HEK293 (cell line): ENCODE measurements at regions not wholly inside any gene's neighbourhood (a gene's known extent, or its start where the extent isn't known, plus 50 kb on each side); places are given as distances from the start of the nearest gene placed in this dataset.

Experiments
- CTCF ChIA-PET: fragments of 350-600 bp; formaldehyde crosslinking; extraction: SDS; loops from one replicate; lab custom pipeline; 2021; ENCODE audit warnings: antibody characterized with exemption; lab: Yijun Ruan, JAX
- POLR2A ChIA-PET: fragments of 300-600 bp; formaldehyde crosslinking; extraction: SDS; loops from one replicate; lab custom pipeline; 2020; ENCODE audit warnings: antibody characterized with exemption, inconsistent platforms; lab: Yijun Ruan, JAX
- H3K27ac ChIP-seq: fragments of 200-500 bp; sonication (Bioruptor generic); 2 replicates; pipeline ENCODE4 v1.5.1; 2014; ENCODE audit warnings: low read depth, low read length, control low read depth, inconsistent platforms; ENCODE audit errors: extremely low read depth
- H3K36me3 ChIP-seq, 2 experiments: fragments of 200-500 bp in 1 of 2; sonication (Bioruptor generic) in 1 of 2; 1 replicate in 1 of 2; 2 replicates in 1 of 2; pipeline ENCODE4 v1.5.1; 2014 to 2017; ENCODE audit warnings: inconsistent platforms in 2 of 2, low read length in 2 of 2; ENCODE audit not compliant: control insufficient read depth in 2 of 2, insufficient read depth in 1 of 2
- H3K4me1 ChIP-seq: fragments of 200-500 bp; sonication (Bioruptor generic); 2 replicates; pipeline ENCODE4 v1.5.1; 2014; ENCODE audit warnings: mild to moderate bottlenecking, low read length, inconsistent platforms; ENCODE audit not compliant: control insufficient read depth, insufficient read depth
- H3K4me3 ChIP-seq: 2 replicates; pipeline ENCODE4 v1.5.1; 2011; ENCODE audit warnings: low read depth, mild to moderate bottlenecking, control low read depth, low read length, moderate library complexity
- H3K9me3 ChIP-seq: fragments of 200-500 bp; sonication (Bioruptor generic); 2 replicates; pipeline ENCODE4 v1.5.1; 2014; ENCODE audit warnings: low read depth, low read length, inconsistent platforms; ENCODE audit not compliant: control insufficient read depth, insufficient read depth
- EGR2 ChIP-seq: fragments of 450-650 bp; formaldehyde crosslinking; IDR thresholded peaks from 2 replicates; pipeline ENCODE4 v1.5.1; 2016; ENCODE audit warnings: low read depth, missing biosample characterization, missing genetic modification characterization
- KLF9 ChIP-seq: fragments of 450-650 bp; formaldehyde crosslinking; IDR thresholded peaks from 2 replicates; pipeline ENCODE4 v1.5.1; 2016; ENCODE audit warnings: missing biosample characterization, missing genetic modification characterization, low read depth
- MZF1 ChIP-seq: fragments of 450-650 bp; formaldehyde crosslinking; IDR thresholded peaks from 2 replicates; pipeline ENCODE4 v1.5.1; 2017; ENCODE audit warnings: missing biosample characterization, missing genetic modification characterization, borderline replicate concordance
- OSR2 ChIP-seq: fragments of 450-650 bp; formaldehyde crosslinking; IDR thresholded peaks from 2 replicates; pipeline ENCODE4 v1.5.1; 2016; ENCODE audit warnings: missing biosample characterization, missing genetic modification characterization
- SETDB1 ChIP-seq: IDR thresholded peaks from one replicate; pipeline ENCODE4 v1.6.1; 2017; ENCODE audit warnings: mild to moderate bottlenecking, low read length, moderate library complexity, mixed read lengths; ENCODE audit not compliant: insufficient read length
- SP2 ChIP-seq: fragments of 450-650 bp; formaldehyde crosslinking; IDR thresholded peaks from 2 replicates; pipeline ENCODE4 v1.5.1; 2016; ENCODE audit warnings: missing biosample characterization, missing genetic modification characterization
- TSHZ1 ChIP-seq: fragments of 450-650 bp; formaldehyde crosslinking; IDR thresholded peaks from 2 replicates; pipeline ENCODE4 v1.5.1; 2016; ENCODE audit warnings: missing biosample characterization, missing genetic modification characterization, borderline replicate concordance
- WT1 ChIP-seq: fragments of 450-650 bp; formaldehyde crosslinking; IDR thresholded peaks from 2 replicates; pipeline ENCODE4 v1.5.1; 2016; ENCODE audit warnings: missing biosample characterization, missing genetic modification characterization
- ZBTB11 ChIP-seq: fragments of 450-650 bp; formaldehyde crosslinking; conservative IDR thresholded peaks from 2 replicates; pipeline ENCODE4 v1.5.1; 2016; ENCODE audit warnings: low read depth, missing biosample characterization, missing genetic modification characterization
- ZBTB20 ChIP-seq: fragments of 450-650 bp; formaldehyde crosslinking; IDR thresholded peaks from 2 replicates; pipeline ENCODE4 v1.5.1; 2016; ENCODE audit warnings: missing biosample characterization, missing genetic modification characterization
- ZBTB26 ChIP-seq: fragments of 450-650 bp; formaldehyde crosslinking; optimal IDR thresholded peaks from 2 replicates; pipeline ENCODE3; 2016; ENCODE audit warnings: missing biosample characterization, mild to moderate bottlenecking, missing genetic modification characterization
- ZBTB48 ChIP-seq: fragments of 450-650 bp; formaldehyde crosslinking; IDR thresholded peaks from 2 replicates; pipeline ENCODE4 v1.5.1; 2016; ENCODE audit warnings: missing biosample characterization, missing genetic modification characterization
- ZBTB49 ChIP-seq: fragments of 450-650 bp; formaldehyde crosslinking; IDR thresholded peaks from 2 replicates; pipeline ENCODE4 v1.5.1; 2016; ENCODE audit warnings: missing biosample characterization, missing genetic modification characterization, low read depth
- ZNF146 ChIP-seq: fragments of 450-650 bp; formaldehyde crosslinking; IDR thresholded peaks from 2 replicates; pipeline ENCODE4 v1.5.1; 2016; ENCODE audit warnings: missing biosample characterization, missing genetic modification characterization
- ZNF214 ChIP-seq: fragments of 450-650 bp; formaldehyde crosslinking; IDR thresholded peaks from 2 replicates; pipeline ENCODE4 v1.5.1; 2017; ENCODE audit warnings: missing biosample characterization, mild to moderate bottlenecking, missing genetic modification characterization, borderline replicate concordance
- ZNF292 ChIP-seq: fragments of 450-650 bp; formaldehyde crosslinking; IDR thresholded peaks from 2 replicates; pipeline ENCODE4 v1.5.1; 2016; ENCODE audit warnings: low read depth, missing biosample characterization, missing genetic modification characterization, borderline replicate concordance
- ZNF302 ChIP-seq: fragments of 450-650 bp; formaldehyde crosslinking; IDR thresholded peaks from 2 replicates; pipeline ENCODE4 v1.5.1; 2016; ENCODE audit warnings: missing biosample characterization, missing genetic modification characterization, low read depth
- ZNF354C ChIP-seq: fragments of 450-650 bp; formaldehyde crosslinking; IDR thresholded peaks from 2 replicates; pipeline ENCODE4 v1.5.1; 2016; ENCODE audit warnings: missing biosample characterization, missing genetic modification characterization, low read depth, borderline replicate concordance
- ZNF416 ChIP-seq: fragments of 450-650 bp; formaldehyde crosslinking; IDR thresholded peaks from 2 replicates; pipeline ENCODE4 v1.5.1; 2016; ENCODE audit warnings: missing biosample characterization, missing genetic modification characterization
- ZNF521 ChIP-seq: fragments of 450-650 bp; formaldehyde crosslinking; IDR thresholded peaks from 2 replicates; pipeline ENCODE4 v1.5.1; 2017; ENCODE audit warnings: missing biosample characterization, mild to moderate bottlenecking, missing genetic modification characterization
- ZNF544 ChIP-seq: fragments of 450-650 bp; formaldehyde crosslinking; IDR thresholded peaks from 2 replicates; pipeline ENCODE4 v1.5.0; 2017; ENCODE audit warnings: missing biosample characterization, missing genetic modification characterization
- ZNF654 ChIP-seq: fragments of 450-650 bp; formaldehyde crosslinking; IDR thresholded peaks from 2 replicates; pipeline ENCODE4 v1.5.1; 2016; ENCODE audit warnings: low read depth, missing biosample characterization, missing genetic modification characterization
- ZNF776 ChIP-seq: fragments of 450-650 bp; formaldehyde crosslinking; IDR thresholded peaks from 2 replicates; pipeline ENCODE4 v1.5.0; 2017; ENCODE audit warnings: missing biosample characterization, missing genetic modification characterization, borderline replicate concordance
- ZNF792 ChIP-seq: fragments of 450-650 bp; formaldehyde crosslinking; IDR thresholded peaks from 2 replicates; pipeline ENCODE4 v1.5.1; 2016; ENCODE audit warnings: missing biosample characterization, missing genetic modification characterization
- ZNF843 ChIP-seq: fragments of 450-650 bp; formaldehyde crosslinking; IDR thresholded peaks from 2 replicates; pipeline ENCODE4 v1.5.1; 2016; ENCODE audit warnings: missing biosample characterization, missing genetic modification characterization

- Histone ChIP-seq H3K36me3 (no peaks in the 10 kb centered on the region), H3K4me1 (no peaks in the 10 kb centered on the region), H3K9me3 (no peaks in the 10 kb centered on the region), H3K27ac (no peak overlapping the region), H3K4me3 (no peak overlapping the region)
- POLR2A ChIA-PET = no interaction called here
- TF ChIP-seq ZNF654 (tag by site-specific recombination) (no peak), WT1 (tag by site-specific recombination) (no peak), ZBTB20 (tag by site-specific recombination) (no peak), KLF9 (tag by site-specific recombination) (no peak), ZBTB11 (tag by site-specific recombination) (no peak), ZNF792 (no peak), ZBTB48 (tag by site-specific recombination) (no peak), ZBTB26 (no peak), TSHZ1 (tag by site-specific recombination) (no peak), ZNF843 (tag by site-specific recombination) (no peak), ZNF214 (tag by site-specific recombination) (no peak), ZNF146 (no peak), MZF1 (tag by site-specific recombination) (no peak), SP2 (tag by site-specific recombination) (no peak), ZNF416 (tag by site-specific recombination) (no peak)
- CTCF ChIA-PET = interaction anchor here (0.7 to 2.6 kb wide), 3 partner anchors 10 to 55 kb away, joined by 3 to 10 read pairs (median 9); no protein-coding TSS in a partner anchor
These were observed 78.1 kb upstream of the TNIP3 start for GRCh38 chr4:121242188-121242750.

GRCh38 chr4:121239951-121240350 is 75.8 kb upstream of the TNIP3 start:
- ChIA-PET CTCF (interaction anchor here (0.9 to 1.4 kb wide), 2 partner anchors 11 to 48 kb away, joined by 4 to 5 read pairs; no protein-coding TSS in a partner anchor), POLR2A (no interaction called here)
- Histone ChIP-seq H3K36me3 (no peaks in the 10 kb centered on the region), H3K4me3 (no peak overlapping the region), H3K4me1 (no peaks in the 10 kb centered on the region), H3K27ac (no peak overlapping the region), H3K9me3 (no peaks in the 10 kb centered on the region)
- TF ChIP-seq ZNF792 = no peak
- TF ChIP-seq ZNF292 = no peak
- TF ChIP-seq OSR2 (tag by site-specific recombination) = no peak
- TF ChIP-seq ZNF544 (tag by site-specific recombination) = no peak
- no peak for TF ChIP-seq ZBTB49 (tag by site-specific recombination)
- TF ChIP-seq ZNF146 = no peak
- TF ChIP-seq EGR2 (tag by site-specific recombination) = no peak
- no peak for TF ChIP-seq ZNF354C (tag by site-specific recombination)
- no peak for TF ChIP-seq ZNF302 (tag by site-specific recombination)
- no peak for TF ChIP-seq ZNF521 (tag by site-specific recombination)
- no peak for TF ChIP-seq ZNF776 (tag by site-specific recombination)
- no peak for TF ChIP-seq SETDB1
